GM10248 (cell line): ENCODE measurements at regions not wholly inside any gene's neighbourhood (a gene's known extent, or its start where the extent isn't known, plus 50 kb on each side); places are given as distances from the start of the nearest gene placed in this dataset.

Source experiments
- CTCF ChIA-PET: fragments of 300-600 bp; sonication (Branson Sonifier 250); formaldehyde crosslinking; extraction: SDS; loops from one replicate; lab custom pipeline; 2021; ENCODE audit warnings: antibody characterized with exemption; lab: Yijun Ruan, JAX
- POLR2A ChIA-PET: fragments of 350-650 bp; sonication (Branson Sonifier 250); formaldehyde crosslinking; extraction: SDS; loops from one replicate; lab custom pipeline; 2020; ENCODE audit warnings: antibody characterized with exemption; lab: Yijun Ruan, JAX
- DNase-seq: peaks from one replicate; pipeline ENCODE4 v3.0.0; 2012; ENCODE audit errors: extremely low spot score
- CTCF ChIP-seq: IDR thresholded peaks from 2 replicates; pipeline ENCODE4 v1.5.1; 2012; ENCODE audit warnings: mild to moderate bottlenecking, low read depth; ENCODE audit errors: extremely low read depth, missing control alignments, control extremely low read depth

GRCh38 chr12:66921151-66921550 is 242.3 kb upstream of the GRIP1 start:
- DNase-seq: no peak
- POLR2A ChIA-PET: no interaction called here
- CTCF ChIA-PET: no interaction called here
- no peak for TF ChIP-seq CTCF

GRCh38 chr12:66925083-66925482 is 246.2 kb upstream of the GRIP1 start:
- no peak for DNase-seq
- ChIA-PET POLR2A (no interaction called here), CTCF (no interaction called here)
- no peak for TF ChIP-seq CTCF

GRCh38 chr12:66929121-66929520 is 250.2 kb upstream of the GRIP1 start:
- ChIA-PET CTCF (no interaction called here), POLR2A (no interaction called here)
- DNase-seq: no peak

DNA sequence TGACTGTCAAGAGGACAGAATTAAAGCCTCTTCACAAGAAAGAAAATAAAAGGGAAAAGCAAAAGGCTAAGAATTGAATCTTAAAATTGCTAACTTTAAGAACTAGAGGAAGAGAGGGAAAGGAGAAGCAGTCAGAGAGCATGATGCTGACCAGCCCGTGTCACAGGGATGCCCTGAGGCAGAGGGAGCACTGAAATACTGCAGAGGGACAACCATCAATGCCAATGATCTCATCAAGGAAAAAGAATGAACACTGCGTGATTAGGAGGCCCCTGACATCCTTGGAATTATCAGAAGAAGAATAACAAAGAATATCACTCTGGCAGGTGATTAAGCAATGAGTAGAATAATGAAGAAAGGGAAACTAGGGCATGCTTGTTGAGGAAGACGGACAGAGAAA is 252.2 kb upstream of the GRIP1 start:
- DNase-seq: no peak
- TF ChIP-seq CTCF: no peak
- CTCF ChIA-PET: no interaction called here
- POLR2A ChIA-PET: no interaction called here

More at GRCh38 chr12:66929121-66929520, 250.2 kb upstream of the GRIP1 start:
- no peak for TF ChIP-seq CTCF

DNA sequence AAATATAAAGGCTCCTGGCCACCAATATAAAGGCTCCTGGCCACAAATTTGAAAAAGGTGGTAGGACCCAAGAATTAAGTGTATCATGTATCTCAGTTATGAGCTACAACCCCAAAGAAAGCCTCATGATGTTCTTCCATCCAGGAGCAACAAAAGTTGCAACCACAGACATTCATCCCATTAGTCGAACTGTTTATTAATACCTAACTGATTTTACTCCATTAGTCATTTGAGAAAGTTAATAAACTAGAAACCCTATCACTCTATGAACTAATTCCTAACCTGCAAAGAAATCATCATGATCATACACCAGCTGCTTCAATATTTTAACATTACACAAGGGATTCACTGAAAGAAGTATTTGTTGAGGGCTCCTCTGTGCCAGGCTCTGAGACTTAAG is 253.2 kb upstream of the GRIP1 start:
- no peak for DNase-seq
- ChIA-PET CTCF (no interaction called here), POLR2A (no interaction called here)
- no peak for TF ChIP-seq CTCF

DNA sequence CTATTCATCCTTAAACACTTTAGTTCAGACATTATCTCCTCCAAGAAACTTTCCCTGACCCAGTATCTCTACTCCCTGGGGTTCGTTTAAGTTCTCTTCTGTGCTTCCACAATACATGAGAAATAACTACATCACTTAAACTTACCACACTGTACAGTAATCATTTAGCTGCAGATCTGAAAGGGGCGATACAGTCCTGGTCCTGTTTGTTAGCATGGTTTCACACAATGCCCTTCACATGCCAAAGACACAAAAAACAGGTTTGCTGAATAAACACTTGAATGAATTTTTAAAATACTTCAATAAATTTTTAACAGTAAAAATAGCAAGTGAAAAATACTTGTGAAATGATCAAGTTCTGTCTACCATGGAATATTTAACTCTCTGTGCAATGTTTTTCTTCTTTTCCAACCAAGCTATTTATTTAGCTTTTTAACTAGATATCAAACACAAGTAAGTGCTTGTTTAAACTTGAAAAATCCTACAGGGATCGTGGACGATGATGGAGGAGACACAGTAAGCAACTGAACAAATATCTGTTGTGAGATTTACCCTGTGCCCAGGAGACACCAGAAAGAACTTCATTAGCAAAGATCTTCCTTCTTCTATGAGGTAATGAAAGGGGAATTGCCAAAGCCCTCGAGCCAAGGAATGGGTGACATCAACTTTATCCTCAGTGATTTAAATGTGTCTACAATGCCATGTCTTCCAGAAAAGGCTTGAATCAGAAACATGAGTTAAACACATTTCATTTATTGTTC is 255.6 kb upstream of the GRIP1 start:
- TF ChIP-seq CTCF: no peak
- ChIA-PET POLR2A (interaction anchor here (0.5 kb wide), 1 partner anchor 1716 kb away, joined by 6 read pairs; no protein-coding TSS in a partner anchor), CTCF (no interaction called here)
- no peak for DNase-seq

DNA sequence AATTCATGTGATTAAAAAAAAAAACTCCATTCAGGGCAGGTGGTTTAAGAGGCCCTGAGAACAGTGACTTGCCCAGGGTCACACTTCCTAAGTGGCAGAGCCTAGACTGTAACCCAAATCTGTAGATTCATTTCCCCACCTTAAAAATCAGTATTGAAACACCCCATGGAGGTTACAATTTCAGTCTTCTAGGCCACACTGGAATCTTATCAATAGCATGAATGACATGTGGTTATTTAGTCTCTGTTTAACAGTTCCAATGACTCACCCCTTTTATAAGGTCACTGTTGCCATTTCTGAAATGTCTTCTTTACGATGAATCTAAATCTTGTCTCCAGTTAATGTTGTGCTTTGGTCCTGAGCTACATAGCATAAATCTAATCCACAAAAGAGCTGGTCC is 262.3 kb upstream of the GRIP1 start:
- POLR2A ChIA-PET: no interaction called here
- no peak for DNase-seq
- CTCF ChIA-PET: interaction anchor here (0.9 kb wide), 1 partner anchor 12 kb away, joined by 3 read pairs; no protein-coding TSS in a partner anchor
- no peak for TF ChIP-seq CTCF
